ENCODE measurements at regions not wholly inside any gene's neighbourhood (a gene's known extent, or its start where the extent isn't known, plus 50 kb on each side); places are given as distances from the start of the nearest gene placed in this dataset.

GRCh38 chr14:71206766-71207371 lies 299.6 kb downstream of the PCNX1 start:
- no peaks in the 10 kb centered on the region for H3K9me3 ChIP-seq (ENCODE audit: control insufficient read depth, low read length, poor library complexity, severe bottlenecking)
- no peak for DNase-seq
- ATAC-seq: no peak
- peaks cover 7% of the 10 kb centered on the region for H3K27me3 Mint-ChIP-seq
- no peaks in the 10 kb centered on the region for H3K4me1 Mint-ChIP-seq
- peaks cover 3% of the 10 kb centered on the region for H3K36me3 Mint-ChIP-seq (ENCODE audit: low read depth)
- no peak overlapping the region for H3K27ac Mint-ChIP-seq
- no peak overlapping the region for H3K4me3 Mint-ChIP-seq

- Mint-ChIP-seq H3K27ac (no peak overlapping the region), H3K4me3 (no peak overlapping the region), H3K36me3 (ENCODE audit: low read depth) (peaks cover 2% of the 10 kb centered on the region), H3K4me1 (peaks cover 3% of the 10 kb centered on the region), H3K27me3 (peaks cover 7% of the 10 kb centered on the region)
- DNase-seq (no peak), ATAC-seq (no peak)
- no peaks in the 10 kb centered on the region for H3K9me3 ChIP-seq (ENCODE audit: control insufficient read depth, low read length, poor library complexity, severe bottlenecking)
These were observed 301.6 kb downstream of the PCNX1 start for GRCh38 chr14:71208702-71209357.

GRCh38 chr14:71209888-71210287 lies 302.6 kb downstream of the PCNX1 start:
- Mint-ChIP-seq H3K36me3 (ENCODE audit: low read depth) (peaks cover 3% of the 10 kb centered on the region), H3K4me1 (peaks cover 3% of the 10 kb centered on the region), H3K4me3 (no peak overlapping the region), H3K27ac (no peak overlapping the region), H3K27me3 (peaks cover 7% of the 10 kb centered on the region)
- no peaks in the 10 kb centered on the region for H3K9me3 ChIP-seq (ENCODE audit: control insufficient read depth, low read length, poor library complexity, severe bottlenecking)
- no peak for ATAC-seq
- no peak for DNase-seq

GRCh38 chr14:71212093-71212492 lies 304.8 kb downstream of the PCNX1 start:
- H3K27ac Mint-ChIP-seq: no peak overlapping the region
- no peak for ATAC-seq
- H3K4me3 Mint-ChIP-seq: no peak overlapping the region
- peaks cover 7% of the 10 kb centered on the region for H3K27me3 Mint-ChIP-seq
- H3K9me3 ChIP-seq (ENCODE audit: control insufficient read depth, low read length, poor library complexity, severe bottlenecking): no peaks in the 10 kb centered on the region
- H3K36me3 Mint-ChIP-seq (ENCODE audit: low read depth): peaks cover 3% of the 10 kb centered on the region
- no peak for DNase-seq
- peaks cover 3% of the 10 kb centered on the region for H3K4me1 Mint-ChIP-seq

- no peak for DNase-seq
- Mint-ChIP-seq H3K4me1 (peaks cover 3% of the 10 kb centered on the region), H3K27me3 (peaks cover 7% of the 10 kb centered on the region), H3K36me3 (ENCODE audit: low read depth) (peaks cover 3% of the 10 kb centered on the region), H3K27ac (no peak overlapping the region), H3K4me3 (no peak overlapping the region)
- ATAC-seq: no peak
- no peaks in the 10 kb centered on the region for H3K9me3 ChIP-seq (ENCODE audit: control insufficient read depth, low read length, poor library complexity, severe bottlenecking)
These were observed 305.4 kb downstream of the PCNX1 start for GRCh38 chr14:71212683-71213107.

- H3K27me3 Mint-ChIP-seq: peaks cover 7% of the 10 kb centered on the region
- ATAC-seq (no peak), DNase-seq (no peak)
- H3K36me3 Mint-ChIP-seq (ENCODE audit: low read depth): peaks cover 3% of the 10 kb centered on the region
- H3K9me3 ChIP-seq (ENCODE audit: control insufficient read depth, low read length, poor library complexity, severe bottlenecking): no peaks in the 10 kb centered on the region
- H3K4me1 Mint-ChIP-seq: peaks cover 3% of the 10 kb centered on the region
- no peak overlapping the region for H3K4me3 Mint-ChIP-seq
- no peak overlapping the region for H3K27ac Mint-ChIP-seq
These were observed 307.0 kb downstream of the PCNX1 start for GRCh38 chr14:71214241-71214640.

GRCh38 chr14:71220462-71220861 lies 313.2 kb downstream of the PCNX1 start:
- Mint-ChIP-seq H3K27me3 (no peaks in the 10 kb centered on the region), H3K4me1 (no peaks in the 10 kb centered on the region)

GRCh38 chr14:71221119-71221518 lies 313.9 kb downstream of the PCNX1 start:
- no peak overlapping the region for H3K4me3 Mint-ChIP-seq
- no peaks in the 10 kb centered on the region for H3K4me1 Mint-ChIP-seq
- DNase-seq (no peak), ATAC-seq (no peak)
- H3K9me3 ChIP-seq (ENCODE audit: control insufficient read depth, low read length, poor library complexity, severe bottlenecking): no peaks in the 10 kb centered on the region
- no peaks in the 10 kb centered on the region for H3K36me3 Mint-ChIP-seq (ENCODE audit: low read depth)
- H3K27me3 Mint-ChIP-seq: no peaks in the 10 kb centered on the region
- no peak overlapping the region for H3K27ac Mint-ChIP-seq

More at GRCh38 chr14:71220462-71220861, 313.2 kb downstream of the PCNX1 start:
- H3K27ac Mint-ChIP-seq: no peak overlapping the region
- no peaks in the 10 kb centered on the region for H3K36me3 Mint-ChIP-seq (ENCODE audit: low read depth)
- no peak overlapping the region for H3K4me3 Mint-ChIP-seq
- DNase-seq (no peak), ATAC-seq (no peak)
- no peaks in the 10 kb centered on the region for H3K9me3 ChIP-seq (ENCODE audit: control insufficient read depth, low read length, poor library complexity, severe bottlenecking)

- DNase-seq (no peak), ATAC-seq (no peak)
- H3K4me1 Mint-ChIP-seq: no peaks in the 10 kb centered on the region
- H3K9me3 ChIP-seq (ENCODE audit: control insufficient read depth, low read length, poor library complexity, severe bottlenecking): no peaks in the 10 kb centered on the region
- no peaks in the 10 kb centered on the region for H3K27me3 Mint-ChIP-seq
- H3K36me3 Mint-ChIP-seq (ENCODE audit: low read depth): no peaks in the 10 kb centered on the region
- H3K4me3 Mint-ChIP-seq: no peak overlapping the region
- H3K27ac Mint-ChIP-seq: no peak overlapping the region
These were observed 317.9 kb downstream of the PCNX1 start for GRCh38 chr14:71225113-71225512.

- Mint-ChIP-seq H3K4me3 (no peak overlapping the region), H3K27ac (peak overlapping the region; percentile 27), H3K27me3 (peaks cover 5% of the 10 kb centered on the region), H3K4me1 (peaks cover 2% of the 10 kb centered on the region), H3K36me3 (ENCODE audit: low read depth) (no peaks in the 10 kb centered on the region)
- H3K9me3 ChIP-seq (ENCODE audit: control insufficient read depth, low read length, poor library complexity, severe bottlenecking): no peaks in the 10 kb centered on the region
- DNase-seq (no peak), ATAC-seq (no peak)
These were observed 321.5 kb downstream of the PCNX1 start for GRCh38 chr14:71228711-71229110.

- no peak for ATAC-seq
- H3K9me3 ChIP-seq (ENCODE audit: control insufficient read depth, low read length, poor library complexity, severe bottlenecking): no peaks in the 10 kb centered on the region
- no peak for DNase-seq
- peaks cover 5% of the 10 kb centered on the region for H3K27me3 Mint-ChIP-seq
- no peak overlapping the region for H3K27ac Mint-ChIP-seq
- H3K4me3 Mint-ChIP-seq: no peak overlapping the region
- H3K4me1 Mint-ChIP-seq: peaks cover 2% of the 10 kb centered on the region
- H3K36me3 Mint-ChIP-seq (ENCODE audit: low read depth): no peaks in the 10 kb centered on the region
These were observed 322.6 kb downstream of the PCNX1 start for GRCh38 chr14:71229875-71230274.

- no peaks in the 10 kb centered on the region for H3K9me3 ChIP-seq (ENCODE audit: control insufficient read depth, low read length, poor library complexity, severe bottlenecking)
- H3K4me3 Mint-ChIP-seq: no peak overlapping the region
- H3K27me3 Mint-ChIP-seq: peaks cover 5% of the 10 kb centered on the region
- no peaks in the 10 kb centered on the region for H3K36me3 Mint-ChIP-seq (ENCODE audit: low read depth)
- DNase-seq (no peak), ATAC-seq (no peak)
- no peak overlapping the region for H3K27ac Mint-ChIP-seq
- peaks cover 2% of the 10 kb centered on the region for H3K4me1 Mint-ChIP-seq
These were observed 323.6 kb downstream of the PCNX1 start for GRCh38 chr14:71230897-71231296.

- Mint-ChIP-seq H3K4me3 (no peak overlapping the region), H3K27ac (no peak overlapping the region), H3K36me3 (ENCODE audit: low read depth) (no peaks in the 10 kb centered on the region), H3K27me3 (peaks cover 5% of the 10 kb centered on the region), H3K4me1 (peaks cover 2% of the 10 kb centered on the region)
- no peak for DNase-seq
- no peaks in the 10 kb centered on the region for H3K9me3 ChIP-seq (ENCODE audit: control insufficient read depth, low read length, poor library complexity, severe bottlenecking)
- ATAC-seq: no peak
These were observed 324.5 kb downstream of the PCNX1 start for GRCh38 chr14:71231521-71232393.
